ENCODE measurements at regions not wholly inside any gene's neighbourhood (a gene's known extent, or its start where the extent isn't known, plus 50 kb on each side); places are given as distances from the start of the nearest gene placed in this dataset.
A peak's percentile ranks its signal among the peaks of the same experiment; 100 is the strongest.

GRCh38 chr13:98632961-98633360 lies 56.1 kb upstream of the STK24 start:
- DNase-seq, result peak; percentile 41 to 75 (median 57)

- no peak for DNase-seq
These were observed 52.1 kb upstream of the STK24 start for GRCh38 chr13:98629055-98629454.

Measured in suppressor macrophage (primary cell).